GM18868 (cell line): ENCODE measurements at regions not wholly inside any gene's neighbourhood (a gene's known extent, or its start where the extent isn't known, plus 50 kb on each side); places are given as distances from the start of the nearest gene placed in this dataset.
A peak's percentile ranks its signal among the peaks of the same experiment; 100 is the strongest.

Experiments used
- ATAC-seq: cut with Tn5 transposase; IDR thresholded peaks from one replicate; pipeline ENCODE4 v1.9.1; 2021; ENCODE audit warnings: mild to moderate bottlenecking, moderate library complexity; ENCODE audit not compliant: unreplicated experiment

DNA sequence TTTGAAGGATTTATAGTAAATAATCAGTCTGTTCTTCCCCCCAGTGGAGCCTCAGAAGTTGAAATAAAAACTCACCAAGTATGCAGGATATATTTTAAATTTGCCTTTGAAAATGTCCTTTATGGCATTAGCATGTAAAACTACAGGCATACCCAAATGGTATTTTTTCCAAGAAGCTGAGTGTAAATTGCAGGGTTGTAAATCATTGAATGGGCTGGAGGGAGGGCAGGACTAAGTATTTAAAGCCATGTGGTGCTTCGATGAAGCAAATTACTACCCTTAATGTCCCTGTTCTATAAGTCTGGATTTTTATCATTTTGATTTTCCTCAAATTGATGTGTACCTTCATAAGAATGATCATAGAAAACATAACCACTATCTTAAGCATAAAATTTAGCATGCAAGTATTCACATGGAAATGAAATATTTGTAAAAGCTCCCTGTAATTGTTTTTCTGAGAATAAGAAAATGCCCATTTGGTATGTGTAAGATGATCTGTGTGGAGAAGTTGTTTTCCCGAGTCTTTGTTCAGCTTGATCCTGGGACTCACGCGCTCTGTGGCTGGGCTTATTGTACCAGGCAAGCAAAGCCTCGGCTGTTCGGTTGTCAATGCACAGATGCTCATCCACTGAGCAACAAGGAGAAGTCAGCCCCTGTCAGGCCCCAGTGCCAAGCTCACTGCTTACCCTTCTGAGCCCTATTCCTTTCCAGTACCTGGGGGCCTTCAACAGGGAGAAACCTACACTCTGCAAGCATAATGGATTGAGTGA, 66.7 kb downstream of the CD164 start:
- no peak for ATAC-seq

DNA sequence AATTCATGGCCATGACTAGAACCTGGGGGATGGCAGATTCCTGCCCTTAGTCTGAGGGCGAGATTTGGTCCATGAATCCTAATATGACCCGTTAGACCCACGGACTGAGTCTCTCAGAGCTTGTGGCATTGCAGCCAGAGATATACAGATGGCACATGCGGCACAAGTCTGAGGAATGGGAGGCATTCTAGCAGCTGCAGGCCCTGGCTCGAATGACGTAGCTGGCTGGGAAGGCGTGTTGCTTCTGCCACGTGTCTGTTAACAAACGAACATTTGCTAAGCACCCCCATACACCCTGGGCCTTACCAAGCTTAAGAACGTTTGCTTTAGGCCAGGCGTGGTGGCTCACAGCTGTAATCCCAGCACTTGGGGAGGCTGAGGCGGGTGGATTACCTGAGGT, 68.0 kb downstream of the CD164 start:
- no peak for ATAC-seq

DNA sequence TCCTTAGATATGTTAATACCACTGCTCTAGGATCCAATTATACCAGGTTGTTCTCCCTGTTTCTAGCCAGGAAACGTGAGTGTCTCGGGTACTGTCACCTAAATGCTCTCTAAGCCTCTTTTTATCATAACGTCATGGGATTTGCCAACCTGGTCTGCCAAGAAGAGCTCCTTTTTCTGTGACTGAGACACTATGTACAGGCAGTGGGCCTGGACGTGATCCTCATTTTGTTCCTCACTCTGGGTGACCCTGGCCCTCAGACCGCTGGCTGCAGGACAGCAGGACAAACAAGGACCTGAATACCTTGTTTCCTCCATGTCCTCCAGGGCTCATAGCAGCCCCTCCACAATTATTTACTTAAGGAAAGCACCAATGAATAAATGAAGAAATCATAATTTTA, 69.1 kb downstream of the CD164 start:
- ATAC-seq = no peak

DNA sequence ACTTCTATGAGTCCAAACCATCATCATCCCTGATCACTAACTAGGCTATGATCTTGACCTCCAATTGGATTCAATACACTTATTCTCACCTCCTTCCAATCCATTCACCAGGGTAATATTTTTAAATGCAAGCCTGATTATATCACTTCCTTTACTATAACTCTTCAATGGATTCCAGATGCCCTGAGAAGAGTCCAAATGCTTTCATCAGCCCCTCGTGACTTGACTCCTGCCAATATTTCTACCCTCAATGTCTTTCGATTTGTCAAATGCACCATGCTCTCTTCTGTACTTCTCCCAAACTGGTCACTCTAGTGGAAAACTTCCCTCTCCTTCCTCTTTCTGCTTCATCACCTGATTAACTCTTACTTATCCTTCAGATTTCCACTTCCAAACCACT, 70.8 kb downstream of the CD164 start:
- ATAC-seq = no peak

DNA sequence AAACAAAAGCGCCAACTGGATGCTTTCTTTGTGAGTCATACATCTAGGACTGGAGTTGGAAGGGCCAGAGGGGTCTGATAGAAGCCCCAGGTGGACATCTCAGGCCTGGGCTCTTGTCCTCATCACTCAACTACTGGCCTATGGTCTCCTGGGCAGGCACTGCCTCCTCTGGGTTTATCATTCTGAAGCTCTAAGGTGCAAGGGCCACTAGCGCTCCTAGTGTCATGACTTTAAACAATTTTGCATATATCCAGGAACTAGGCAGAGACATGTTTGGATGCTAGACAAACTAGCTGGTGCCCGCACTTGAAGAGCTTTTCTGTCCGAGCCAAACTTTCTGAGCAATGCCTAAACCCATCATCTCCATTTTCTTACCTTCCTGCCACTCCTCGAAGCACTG, 72.3 kb downstream of the CD164 start:
- no peak for ATAC-seq

DNA sequence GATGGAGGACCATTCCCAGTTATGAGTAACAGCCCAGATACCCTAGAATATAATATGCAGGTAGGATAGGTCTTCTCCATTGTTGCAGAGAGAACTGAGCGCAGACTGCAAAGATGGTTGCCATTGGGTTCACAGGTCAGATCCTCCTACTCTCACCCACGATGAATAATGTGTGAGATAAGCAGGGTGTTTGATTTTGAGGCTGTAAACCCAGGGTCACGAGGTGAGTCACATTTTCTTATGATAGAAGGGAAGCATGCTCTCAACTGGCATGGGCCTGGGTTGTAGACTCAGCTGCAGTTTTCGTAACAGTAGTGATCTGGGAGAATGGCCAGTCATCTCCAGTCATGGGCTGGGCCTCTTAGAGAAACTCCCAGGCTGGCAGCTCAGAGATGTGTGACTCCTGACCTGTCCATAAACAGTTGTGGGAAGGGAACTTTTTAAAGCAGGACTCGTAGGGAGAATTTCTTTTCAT, 74.2 kb downstream of the CD164 start:
- ATAC-seq = no peak

DNA sequence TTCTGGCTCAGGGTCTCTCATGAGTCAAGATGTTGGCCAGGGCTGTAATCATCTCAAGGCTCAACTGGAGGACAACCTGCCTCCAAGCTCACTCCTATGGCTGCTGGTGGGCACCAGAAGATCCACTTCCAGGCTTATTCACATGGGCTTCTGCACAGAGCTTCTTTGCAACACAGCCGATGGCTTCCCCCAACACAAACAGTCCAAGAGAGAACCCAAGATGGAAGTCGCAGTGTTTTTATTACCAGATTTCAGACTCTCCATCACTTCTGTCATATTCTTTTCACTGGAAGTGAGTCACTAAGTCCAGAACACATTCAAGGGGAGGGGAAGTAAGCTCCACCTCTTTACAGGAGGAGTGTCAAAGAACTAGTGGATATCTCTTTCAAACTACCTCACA, 75.5 kb downstream of the CD164 start:
- no peak for ATAC-seq

DNA sequence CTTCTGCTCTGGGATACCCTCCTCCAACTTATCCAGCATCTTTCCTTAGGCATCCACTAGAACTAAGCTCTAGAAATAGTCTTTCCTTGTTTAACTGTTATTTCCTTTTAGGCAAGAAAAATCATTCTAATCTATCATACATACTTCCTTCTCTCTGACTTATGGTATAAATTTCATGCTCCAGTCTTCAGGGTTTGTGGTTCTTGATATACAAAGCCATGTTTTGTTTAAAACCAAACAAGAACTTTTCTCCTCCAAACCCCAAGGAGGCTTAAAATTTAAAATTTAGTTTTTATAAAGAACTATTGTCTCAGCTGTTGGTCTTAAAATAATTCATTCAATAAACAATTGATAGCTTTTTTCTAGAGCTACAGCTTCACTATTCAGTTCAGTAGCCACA, 77.2 kb downstream of the CD164 start:
- ATAC-seq = no peak

DNA sequence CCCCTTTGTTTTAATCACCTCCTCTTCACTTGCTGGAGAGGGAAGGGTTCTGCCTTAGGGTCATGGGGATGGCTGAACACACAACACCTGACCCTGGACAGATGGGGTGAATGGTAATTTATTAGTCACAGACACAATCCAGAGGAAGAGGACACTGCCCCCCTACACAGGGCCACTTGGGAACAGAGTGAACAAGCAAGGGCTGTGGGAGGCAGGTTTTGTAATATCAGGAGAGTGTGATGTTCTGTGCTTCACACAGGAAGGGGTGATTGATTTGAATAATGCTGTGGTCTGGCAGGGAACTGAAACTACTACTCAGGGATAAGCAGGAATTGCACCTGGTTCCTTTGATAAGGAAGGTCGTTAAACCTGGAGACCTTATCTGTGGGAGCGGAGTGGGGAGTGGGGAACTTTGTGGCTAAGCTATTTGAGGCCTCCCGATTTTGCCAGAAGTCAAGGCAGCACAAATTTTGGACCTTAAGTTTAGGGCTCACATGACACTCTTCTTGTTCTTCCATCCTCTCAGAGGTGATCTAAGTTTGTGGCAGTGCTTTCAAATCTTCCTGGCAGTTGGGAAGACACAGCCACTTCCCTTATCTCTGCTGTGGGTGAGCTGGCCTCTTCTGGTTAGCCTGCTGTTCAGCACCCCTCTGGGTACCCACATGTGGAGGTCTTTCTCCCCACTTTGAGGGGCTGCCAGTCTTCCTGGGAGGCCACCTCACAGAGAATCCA, 77.8 kb downstream of the CD164 start:
- ATAC-seq = peak; percentile 50

DNA sequence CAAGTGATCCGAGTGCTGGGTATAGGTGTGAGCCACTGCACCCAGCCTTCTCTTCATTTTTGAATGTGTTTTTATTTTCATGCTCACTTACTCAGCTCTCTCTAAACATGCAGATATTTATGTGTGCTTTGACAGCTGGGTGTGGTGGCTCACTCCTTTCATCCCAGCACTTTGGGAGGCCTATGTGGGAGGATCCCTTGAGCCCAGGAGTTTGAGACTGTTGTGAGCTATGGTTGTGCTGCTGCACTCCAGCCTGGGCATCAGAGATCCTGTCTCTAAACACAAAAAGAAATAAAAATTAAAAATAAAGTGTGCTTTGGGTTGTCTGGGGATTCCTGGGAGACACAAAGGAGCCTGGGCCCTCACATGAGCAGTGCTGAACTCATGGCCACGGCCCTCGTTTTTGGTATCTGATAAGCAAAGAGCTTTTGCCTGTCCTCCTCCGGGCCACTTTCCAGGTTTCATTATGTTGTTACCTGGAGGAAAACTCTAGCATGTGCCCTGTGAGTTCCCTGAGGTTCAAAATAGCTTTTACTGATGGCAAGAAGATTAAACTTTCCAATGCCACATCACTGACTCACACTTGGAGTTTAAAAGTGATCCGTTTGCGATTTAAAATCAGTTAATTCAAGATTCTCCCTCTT, 78.5 kb downstream of the CD164 start:
- no peak for ATAC-seq

DNA sequence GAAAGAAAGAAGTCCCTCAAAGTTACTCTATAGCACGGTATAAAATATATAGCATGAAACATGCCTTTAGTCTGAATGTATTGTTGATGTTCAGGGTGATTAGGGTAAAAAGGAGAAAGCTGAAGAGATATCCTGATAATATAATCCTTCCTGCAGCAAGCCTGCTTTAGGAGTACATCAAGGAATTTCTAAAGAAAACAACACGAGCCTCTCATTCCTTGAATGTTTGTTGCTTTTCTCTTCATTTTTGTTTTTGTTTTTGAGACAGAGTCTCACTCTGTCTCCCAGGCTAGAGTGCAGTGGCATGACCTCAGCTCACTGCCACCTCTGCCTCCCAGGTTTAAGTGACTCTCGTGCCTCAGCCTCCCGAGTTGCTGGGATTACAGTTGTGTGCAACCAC, 79.1 kb downstream of the CD164 start:
- no peak for ATAC-seq

DNA sequence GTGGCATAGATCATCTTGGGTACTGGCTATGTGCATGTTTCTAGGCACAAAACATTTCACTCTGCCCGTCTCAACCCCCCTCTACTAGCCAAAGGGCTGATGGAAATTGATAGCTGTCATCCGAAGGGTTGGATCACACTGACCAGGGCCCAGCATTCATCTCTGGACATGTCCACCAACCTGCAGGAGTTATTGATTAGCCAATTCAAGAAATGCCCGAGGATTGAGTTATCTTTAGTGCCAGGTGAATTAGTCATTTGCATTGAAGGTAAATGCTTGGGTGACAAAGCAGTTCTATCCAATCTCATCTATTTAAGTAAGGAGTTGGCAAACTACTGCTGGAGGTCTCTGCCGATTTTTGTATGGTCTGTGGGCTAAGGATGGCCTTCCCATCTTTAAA, 80.1 kb downstream of the CD164 start:
- ATAC-seq = no peak

DNA sequence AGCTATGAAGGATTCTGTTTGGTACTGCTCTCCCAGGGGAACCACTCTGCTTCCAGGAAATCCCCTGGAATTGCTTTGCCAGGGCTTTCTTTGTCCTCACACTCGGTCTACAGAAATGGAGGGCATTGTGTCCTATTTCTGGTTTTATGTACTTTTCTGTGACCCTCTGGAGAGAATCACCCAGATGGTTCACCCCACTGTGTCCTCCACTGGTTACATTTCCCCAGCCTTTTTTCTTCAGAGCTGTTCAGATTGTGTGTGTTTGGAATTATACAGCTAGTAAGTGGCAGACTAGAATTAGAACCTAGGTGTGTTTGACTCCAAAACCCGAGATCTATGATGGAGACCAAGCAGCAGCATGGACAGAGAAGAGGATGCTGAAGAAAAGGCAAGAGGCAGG, 80.8 kb downstream of the CD164 start:
- no peak for ATAC-seq

DNA sequence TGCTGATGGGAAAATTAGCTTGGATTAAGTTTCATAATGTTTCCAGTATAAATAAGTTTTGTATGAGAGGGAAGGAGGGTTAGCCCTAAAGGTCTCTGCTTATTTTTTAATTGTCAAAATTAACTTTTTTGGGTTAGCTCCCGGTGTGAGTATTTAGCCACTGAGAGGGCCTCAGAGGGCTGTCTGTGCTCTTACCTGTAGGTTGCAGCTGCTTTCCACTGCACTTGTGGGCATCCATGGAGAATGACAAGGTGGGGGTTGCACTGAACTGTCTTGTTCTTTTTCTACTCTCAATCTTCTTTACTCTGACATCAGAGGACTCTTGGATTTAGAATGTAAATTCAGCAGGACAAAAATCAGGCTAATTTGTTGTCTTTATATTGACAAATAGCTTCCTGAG, 81.4 kb downstream of the CD164 start:
- no peak for ATAC-seq

DNA sequence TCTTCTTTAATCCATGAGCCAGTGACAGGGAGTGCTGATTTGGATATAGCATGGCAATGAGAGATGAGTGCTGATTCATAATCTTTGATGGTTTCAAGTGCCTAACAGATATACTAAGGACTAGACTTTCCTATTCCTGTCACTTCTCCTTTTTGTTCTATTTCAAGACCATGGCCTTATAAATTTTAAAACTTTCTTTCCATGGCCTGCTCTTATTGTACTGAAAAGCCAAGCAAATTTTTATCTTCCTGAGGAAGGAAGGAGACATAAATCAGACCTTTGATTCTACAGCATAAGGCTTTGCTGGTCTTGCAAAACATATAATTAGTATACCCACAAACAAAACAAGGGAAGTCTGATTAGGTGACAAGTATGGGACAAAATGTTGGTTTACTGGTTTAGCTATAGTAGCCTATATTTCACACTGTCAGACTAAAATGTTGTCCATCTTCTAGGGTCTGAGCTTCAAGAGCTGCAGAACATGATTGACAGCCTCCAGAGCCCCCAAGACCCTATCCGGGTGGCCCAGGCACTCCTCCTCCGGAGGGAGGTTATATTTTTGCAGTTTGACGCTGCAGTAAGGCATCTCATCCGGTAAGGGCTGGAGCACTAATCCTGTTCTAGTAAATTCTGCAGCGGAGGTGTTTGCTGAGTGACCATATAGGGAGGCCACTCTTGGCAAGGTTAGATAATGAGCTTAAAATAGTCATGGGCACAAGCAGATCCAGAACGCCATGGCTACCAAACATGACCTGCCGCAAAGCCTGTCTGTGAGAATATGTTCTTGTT, 82.3 kb downstream of the CD164 start:
- no peak for ATAC-seq

DNA sequence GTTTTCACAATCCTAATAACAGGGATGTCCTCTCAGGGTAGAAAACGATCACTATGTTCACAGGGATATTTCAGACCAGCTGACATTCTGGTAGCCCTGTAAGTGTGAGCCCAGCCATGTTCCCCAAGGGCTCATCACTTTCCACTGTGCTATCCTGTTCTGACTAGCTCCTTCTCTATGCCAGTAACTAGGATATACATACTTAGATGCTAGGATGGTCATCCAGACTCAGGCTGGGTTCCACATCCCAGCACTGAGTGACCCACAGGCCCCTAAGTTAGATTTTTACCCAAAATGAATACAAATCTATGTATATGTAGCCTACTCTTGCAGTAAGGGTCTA, 83.0 kb downstream of the CD164 start:
- ATAC-seq = no peak

DNA sequence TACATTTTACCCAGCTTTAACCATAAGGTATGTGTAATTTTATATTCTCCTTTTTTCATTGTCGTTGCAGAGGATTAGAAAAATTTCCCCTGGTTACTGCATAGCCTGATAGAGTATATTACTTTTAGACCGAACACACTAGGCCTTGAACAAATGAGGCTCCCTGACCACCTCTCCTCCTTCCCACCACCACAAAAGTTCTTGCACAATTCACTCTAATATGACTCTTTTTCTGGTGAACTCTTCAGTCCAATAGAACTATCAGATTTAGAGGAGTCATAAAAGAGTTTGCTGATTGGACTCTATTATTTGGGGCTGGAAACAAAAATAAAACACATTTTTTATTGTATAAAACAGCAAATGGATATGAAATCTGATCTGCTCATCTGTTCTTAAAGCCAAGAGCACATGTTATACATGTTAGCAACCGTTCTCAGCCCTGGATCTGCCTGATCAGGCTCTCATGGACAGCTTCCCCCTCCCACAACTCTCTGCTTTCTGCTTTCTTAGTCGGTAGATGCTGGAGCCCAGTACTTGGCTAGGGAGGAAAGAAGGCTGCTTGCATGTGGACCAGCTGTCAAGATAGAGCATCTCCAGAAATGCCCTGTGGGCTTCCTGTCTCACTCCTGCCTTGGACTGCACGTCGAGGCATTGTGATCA, 83.5 kb downstream of the CD164 start:
- ATAC-seq = no peak

DNA sequence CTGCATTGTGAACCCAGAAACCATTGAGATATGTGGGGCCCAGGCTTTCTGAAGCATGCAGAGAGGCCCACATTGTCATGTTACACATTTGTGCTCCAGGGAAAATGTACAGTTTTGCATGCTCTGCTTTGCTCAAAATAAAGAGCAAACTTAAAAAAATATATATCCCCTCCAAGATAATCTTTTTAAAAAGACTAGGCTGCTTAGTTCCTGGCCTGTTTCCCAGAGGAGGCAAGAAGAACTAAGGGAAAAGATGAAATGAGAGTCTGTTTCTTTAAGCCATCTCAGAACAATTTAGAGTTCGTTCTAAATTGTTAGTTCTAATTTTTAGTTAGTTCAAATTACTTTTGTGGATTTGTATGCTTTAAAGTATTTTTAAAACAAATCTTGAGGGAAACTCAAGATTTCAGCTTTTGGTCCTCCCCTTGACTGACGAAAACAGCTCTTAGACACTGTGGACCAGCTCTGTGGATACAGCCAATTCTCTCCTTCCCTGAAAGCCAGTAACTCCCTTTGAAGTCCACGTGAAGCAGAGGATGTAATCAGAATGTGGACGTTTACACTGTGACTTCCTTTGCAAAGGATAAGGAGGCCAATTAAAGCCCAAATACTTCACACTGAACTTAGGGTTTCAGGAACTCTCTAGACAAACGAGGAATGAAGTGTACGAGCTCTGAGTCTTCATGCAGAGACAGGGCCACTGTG, 84.7 kb downstream of the CD164 start:
- no peak for ATAC-seq

DNA sequence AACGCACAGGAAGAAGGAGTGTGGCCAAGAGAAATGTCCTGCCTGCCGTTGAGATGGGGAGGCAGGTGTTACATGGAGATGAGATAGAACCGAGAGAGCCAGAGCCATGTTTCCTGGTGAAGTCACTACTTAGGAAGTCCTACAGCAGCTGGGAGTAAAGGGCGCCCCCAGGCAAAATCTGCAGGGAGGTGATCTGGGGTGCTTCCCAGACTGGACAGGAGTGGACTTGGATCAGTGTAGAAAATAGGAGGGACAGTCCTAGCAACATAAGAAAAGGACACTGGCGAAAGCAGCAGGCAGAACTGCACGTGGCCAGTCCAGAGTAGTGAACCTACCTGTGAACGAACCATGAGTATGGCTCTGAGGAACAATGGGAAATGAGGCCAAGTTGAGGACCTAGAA, 85.3 kb downstream of the CD164 start:
- ATAC-seq = no peak

DNA sequence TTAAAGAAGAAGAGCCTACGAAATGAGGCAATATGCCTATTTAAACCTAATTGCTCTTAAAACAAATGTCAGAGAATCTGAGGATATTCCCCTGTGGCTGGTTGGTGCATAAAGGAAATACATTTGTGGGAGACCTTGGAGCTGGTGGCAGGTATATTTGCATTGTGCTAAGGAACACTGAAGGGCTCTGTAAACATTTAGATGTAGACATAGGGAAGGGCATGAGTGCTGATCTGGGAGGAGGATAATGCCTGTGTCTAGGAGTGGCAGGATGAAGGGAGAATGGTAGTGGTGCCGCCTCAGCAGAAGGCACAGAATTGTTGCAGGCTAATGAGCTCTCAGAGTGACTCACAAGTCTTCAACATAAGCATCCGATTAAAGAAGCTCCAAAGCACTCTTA, 85.8 kb downstream of the CD164 start:
- no peak for ATAC-seq
